ENCODE measurements at regions not wholly inside any gene's neighbourhood (a gene's known extent, or its start where the extent isn't known, plus 50 kb on each side); places are given as distances from the start of the nearest gene placed in this dataset.
A peak's percentile ranks its signal among the peaks of the same experiment; 100 is the strongest.

DNA sequence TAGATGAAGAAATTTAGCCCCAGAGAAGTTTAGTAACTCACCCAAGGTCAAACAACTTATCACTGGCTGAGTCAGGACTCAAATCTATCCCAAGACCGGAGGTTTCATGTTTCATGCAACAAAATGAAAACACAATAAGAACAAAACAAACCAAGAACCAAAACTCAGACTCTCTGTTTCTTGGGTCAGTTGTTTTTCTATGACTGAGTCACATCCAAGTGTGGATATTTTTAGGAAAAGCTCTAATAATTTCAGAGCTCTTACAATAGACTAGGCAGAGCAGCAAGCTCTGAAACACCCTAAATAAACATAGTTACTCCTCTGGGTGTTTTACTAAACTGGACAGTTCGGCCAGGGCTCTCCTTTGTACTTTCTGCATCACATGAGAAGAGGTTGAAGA is 87.6 kb upstream of the PRB2 start:
- no peak overlapping the region; the same call in 1 of the 2 replicates for H3K4me2 ChIP-seq (ENCODE audit: low read depth, low read length)
- no peak overlapping the region for H2AK5ac ChIP-seq (ENCODE audit: low read depth, low read length)
- no peak overlapping the region for H2BK15ac ChIP-seq (ENCODE audit: low read depth, low read length)
- H2AFZ ChIP-seq (replicated peaks; ENCODE audit: low read length, poor library complexity) = no peak overlapping the region
- H3K4ac ChIP-seq (ENCODE audit: low read depth, low read length) = no peak overlapping the region
- no peak overlapping the region for H2AK9ac ChIP-seq (replicated peaks; ENCODE audit: low read depth, low read length, poor library complexity)
- no peak overlapping the region for H3K18ac ChIP-seq (ENCODE audit: low read depth, low read length)
- BruUV-seq (replicated peaks) = no TSS peak
- H4K20me1 ChIP-seq (ENCODE audit: insufficient read depth, low read length) = no peaks in the 10 kb centered on the region
- no peak overlapping the region for H3K9ac ChIP-seq (ENCODE audit: low read depth, low read length)
- H2BK5ac ChIP-seq (ENCODE audit: low read depth, low read length, poor library complexity, severe bottlenecking) = no peak overlapping the region
- H2BK120ac ChIP-seq (ENCODE audit: low read depth, low read length) = no peak overlapping the region
- H3K36me3 ChIP-seq (ENCODE audit: control insufficient read depth, insufficient read depth, low read length) = no peaks in the 10 kb centered on the region
- DNase-seq = peak; percentile 37
- H3K79me1 ChIP-seq (ENCODE audit: low read depth in 1 of 2, low read length in 2 of 2) = no peaks in the 10 kb centered on the region
- no peak overlapping the region for H3K4me3 ChIP-seq (ENCODE audit: insufficient read depth, low read depth, low read length)
- H3K23ac ChIP-seq (ENCODE audit: low read depth, low read length) = no peak overlapping the region
- no peak overlapping the region for H2BK20ac ChIP-seq (ENCODE audit: low read depth, low read length)
- no peaks in the 10 kb centered on the region for H3K27me3 ChIP-seq (ENCODE audit: control insufficient read depth, insufficient read depth, low read length)
- H3K4me1 ChIP-seq (ENCODE audit: control insufficient read depth, insufficient read depth, low read length) = no peaks in the 10 kb centered on the region
- no peak overlapping the region for H4K5ac ChIP-seq (ENCODE audit: low read depth, low read length)
- peak; percentile 36 for ATAC-seq (ENCODE audit: low read depth)
- no peak overlapping the region for H4K91ac ChIP-seq (ENCODE audit: insufficient read depth, low read depth, low read length)
- intact Hi-C loops (cut with micrococcal nuclease) = no loop called here
- in situ Hi-C loops (cut with MboI; ENCODE audit: low sequenced_read_pairs) = loop anchor here (10.0 kb wide), 1 partner anchor 258 kb away; no protein-coding TSS in a partner anchor
- TF ChIP-seq POLR2A (IDR thresholded peaks at IDR 0.05; ENCODE audit: low read depth, low read length) (no peak), MXI1 (IDR thresholded peaks at IDR 0.05; ENCODE audit: borderline replicate concordance, low read depth, low read length) (no peak), RCOR1 (IDR thresholded peaks at IDR 0.05; ENCODE audit: insufficient replicate concordance, low read length) (no peak), MAFK (IDR thresholded peaks at IDR 0.05; ENCODE audit: low read depth, low read length) (no peak), BHLHE40 (IDR thresholded peaks at IDR 0.05; ENCODE audit: low read depth, low read length) (no peak), RAD21 (IDR thresholded peaks at IDR 0.05; ENCODE audit: low read length) (no peak), RFX5 (IDR thresholded peaks at IDR 0.05; ENCODE audit: low read depth, low read length) (no peak), MAZ (IDR thresholded peaks at IDR 0.05; ENCODE audit: borderline replicate concordance, low read depth, low read length) (no peak), NFE2L2 (IDR thresholded peaks at IDR 0.05; ENCODE audit: low read depth, low read length) (no peak), CHD1 (IDR thresholded peaks at IDR 0.05; ENCODE audit: low read depth, low read length) (no peak), FOS (IDR thresholded peaks at IDR 0.05; ENCODE audit: low read depth, low read length) (no peak), SMC3 (IDR thresholded peaks at IDR 0.05; ENCODE audit: low read depth, low read length) (no peak)
- TF ChIP-seq, protein P1, sequence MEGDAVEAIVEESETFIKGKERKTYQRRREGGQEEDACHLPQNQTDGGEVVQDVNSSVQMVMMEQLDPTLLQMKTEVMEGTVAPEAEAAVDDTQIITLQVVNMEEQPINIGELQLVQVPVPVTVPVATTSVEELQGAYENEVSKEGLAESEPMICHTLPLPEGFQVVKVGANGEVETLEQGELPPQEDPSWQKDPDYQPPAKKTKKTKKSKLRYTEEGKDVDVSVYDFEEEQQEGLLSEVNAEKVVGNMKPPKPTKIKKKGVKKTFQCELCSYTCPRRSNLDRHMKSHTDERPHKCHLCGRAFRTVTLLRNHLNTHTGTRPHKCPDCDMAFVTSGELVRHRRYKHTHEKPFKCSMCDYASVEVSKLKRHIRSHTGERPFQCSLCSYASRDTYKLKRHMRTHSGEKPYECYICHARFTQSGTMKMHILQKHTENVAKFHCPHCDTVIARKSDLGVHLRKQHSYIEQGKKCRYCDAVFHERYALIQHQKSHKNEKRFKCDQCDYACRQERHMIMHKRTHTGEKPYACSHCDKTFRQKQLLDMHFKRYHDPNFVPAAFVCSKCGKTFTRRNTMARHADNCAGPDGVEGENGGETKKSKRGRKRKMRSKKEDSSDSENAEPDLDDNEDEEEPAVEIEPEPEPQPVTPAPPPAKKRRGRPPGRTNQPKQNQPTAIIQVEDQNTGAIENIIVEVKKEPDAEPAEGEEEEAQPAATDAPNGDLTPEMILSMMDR (conservative IDR thresholded peaks at IDR 0.05; ENCODE audit: low read depth, low read length) = no peak
- TF ChIP-seq, protein P2, sequence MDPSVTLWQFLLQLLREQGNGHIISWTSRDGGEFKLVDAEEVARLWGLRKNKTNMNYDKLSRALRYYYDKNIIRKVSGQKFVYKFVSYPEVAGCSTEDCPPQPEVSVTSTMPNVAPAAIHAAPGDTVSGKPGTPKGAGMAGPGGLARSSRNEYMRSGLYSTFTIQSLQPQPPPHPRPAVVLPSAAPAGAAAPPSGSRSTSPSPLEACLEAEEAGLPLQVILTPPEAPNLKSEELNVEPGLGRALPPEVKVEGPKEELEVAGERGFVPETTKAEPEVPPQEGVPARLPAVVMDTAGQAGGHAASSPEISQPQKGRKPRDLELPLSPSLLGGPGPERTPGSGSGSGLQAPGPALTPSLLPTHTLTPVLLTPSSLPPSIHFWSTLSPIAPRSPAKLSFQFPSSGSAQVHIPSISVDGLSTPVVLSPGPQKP (IDR thresholded peaks at IDR 0.05; ENCODE audit: borderline replicate concordance, low read depth, low read length) = no peak
- TF ChIP-seq, protein P3, sequence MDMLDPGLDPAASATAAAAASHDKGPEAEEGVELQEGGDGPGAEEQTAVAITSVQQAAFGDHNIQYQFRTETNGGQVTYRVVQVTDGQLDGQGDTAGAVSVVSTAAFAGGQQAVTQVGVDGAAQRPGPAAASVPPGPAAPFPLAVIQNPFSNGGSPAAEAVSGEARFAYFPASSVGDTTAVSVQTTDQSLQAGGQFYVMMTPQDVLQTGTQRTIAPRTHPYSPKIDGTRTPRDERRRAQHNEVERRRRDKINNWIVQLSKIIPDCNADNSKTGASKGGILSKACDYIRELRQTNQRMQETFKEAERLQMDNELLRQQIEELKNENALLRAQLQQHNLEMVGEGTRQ (IDR thresholded peaks at IDR 0.05; ENCODE audit: low read depth, low read length) = no peak
- ChIA-PET CTCF (interaction anchor here (1.7 kb wide), 1 partner anchor 712 kb away, joined by 6 read pairs; no protein-coding TSS in a partner anchor), POLR2A (ENCODE audit: unreplicated experiment) (no interaction called here)
- no peak overlapping the region for H3K27ac ChIP-seq (ENCODE audit: insufficient read depth, low read length)
- H4K8ac ChIP-seq (ENCODE audit: low read depth in 2 of 2, low read length in 2 of 2) = no peak overlapping the region
- dilution Hi-C loops (cut with HindIII; ENCODE audit: low sequenced_read_pairs, unreplicated experiment) = no loop called here
- H3K14ac ChIP-seq (replicated peaks; ENCODE audit: low read depth, low read length) = no peak overlapping the region
- no CpG with 5 or more reads among the region's 2 CpGs for WGBS, 2 experiments (ENCODE audit: extremely low coverage in 2 of 2, insufficient read length in 1 of 2)
- H3K9me3 ChIP-seq (ENCODE audit: control insufficient read depth, insufficient read depth, low read length) = no peaks in the 10 kb centered on the region
- no peaks in the 10 kb centered on the region for H3K9me1 ChIP-seq (ENCODE audit: insufficient read depth, low read length)
- H3K56ac ChIP-seq (ENCODE audit: extremely low read depth, insufficient read depth, low read length) = no peak overlapping the region
